GM21723 (cell line): ENCODE measurements at regions not wholly inside any gene's neighbourhood (a gene's known extent, or its start where the extent isn't known, plus 50 kb on each side); places are given as distances from the start of the nearest gene placed in this dataset.

Experiments
- ATAC-seq: cut with Tn5 transposase; IDR thresholded peaks from one replicate; pipeline ENCODE4 v1.9.1; 2021; ENCODE audit warnings: mild to moderate bottlenecking, moderate library complexity; ENCODE audit not compliant: unreplicated experiment

GRCh38 chr3:188084752-188085583, 69.0 kb upstream of the LPP start:
- no peak for ATAC-seq

GRCh38 chr3:188085584-188086560, 68.1 kb upstream of the LPP start:
- no peak for ATAC-seq

- ATAC-seq, result no peak
Measured at GRCh38 chr3:188088948-188089685, 64.8 kb upstream of the LPP start.

- no peak for ATAC-seq
Measured at GRCh38 chr3:188090620-188091309, 63.2 kb upstream of the LPP start.

- no peak for ATAC-seq
Measured at GRCh38 chr3:188091746-188092145, 62.2 kb upstream of the LPP start.

GRCh38 chr3:188092648-188093047, 61.3 kb upstream of the LPP start:
- no peak for ATAC-seq

GRCh38 chr3:188095431-188095830, 58.5 kb upstream of the LPP start:
- ATAC-seq, result no peak

GRCh38 chr3:188097791-188098190, 56.2 kb upstream of the LPP start:
- ATAC-seq, result no peak

- ATAC-seq, result no peak
Measured at GRCh38 chr3:188099907-188100306, 54.0 kb upstream of the LPP start.

GRCh38 chr3:188102861-188103547, 51.0 kb upstream of the LPP start:
- no peak for ATAC-seq

GRCh38 chr3:188104050-188104449, 49.9 kb upstream of the LPP start:
- ATAC-seq, result no peak
